Central memory CD8-positive, alpha-beta T cell (primary cell): ENCODE measurements at regions not wholly inside any gene's neighbourhood (a gene's known extent, or its start where the extent isn't known, plus 50 kb on each side); places are given as distances from the start of the nearest gene placed in this dataset.
"Not testable (repeated sequence)": the region's sequence is repeated elsewhere in the genome, so short reads cannot be mapped to it uniquely, and the experiment has no call there.

Experiments used
- ATAC-seq: fragments of 150-1000 bp; cut with Tn5 transposase; replicated peaks from 2 replicates; pipeline ENCODE4 v1.10.0; 2022; ENCODE audit warnings: mild to moderate bottlenecking, moderate FRiP score, moderate number of reproducible peaks; ENCODE audit not compliant: poor library complexity, severe bottlenecking; ENCODE audit errors: extremely low read depth
- DNase-seq, 2 donors: peaks; one replicate each; pipeline ENCODE4 v3.0.0; 2021; ENCODE audit warnings: low spot score in 2 of 2
- H3K27ac Mint-ChIP-seq: one replicate; pipeline ENCODE4 v1.8.0; 2022; ENCODE audit warnings: low read depth, mild to moderate bottlenecking, moderate library complexity, mixed read lengths
- H3K27me3 Mint-ChIP-seq: one replicate; pipeline ENCODE4 v1.8.0; 2022; ENCODE audit warnings: mixed read lengths
- H3K36me3 Mint-ChIP-seq: one replicate; pipeline ENCODE4 v1.8.0; 2022; ENCODE audit warnings: mild to moderate bottlenecking, moderate library complexity, mixed read lengths; ENCODE audit not compliant: insufficient read depth
- H3K4me1 Mint-ChIP-seq: one replicate; pipeline ENCODE4 v1.8.0; 2022; ENCODE audit warnings: mixed read lengths
- H3K4me3 Mint-ChIP-seq: one replicate; pipeline ENCODE4 v1.8.0; 2022; ENCODE audit warnings: mild to moderate bottlenecking, moderate library complexity, mixed read lengths
- H3K9me3 Mint-ChIP-seq: one replicate; pipeline ENCODE4 v1.8.0; 2022; ENCODE audit warnings: mixed read lengths

DNA sequence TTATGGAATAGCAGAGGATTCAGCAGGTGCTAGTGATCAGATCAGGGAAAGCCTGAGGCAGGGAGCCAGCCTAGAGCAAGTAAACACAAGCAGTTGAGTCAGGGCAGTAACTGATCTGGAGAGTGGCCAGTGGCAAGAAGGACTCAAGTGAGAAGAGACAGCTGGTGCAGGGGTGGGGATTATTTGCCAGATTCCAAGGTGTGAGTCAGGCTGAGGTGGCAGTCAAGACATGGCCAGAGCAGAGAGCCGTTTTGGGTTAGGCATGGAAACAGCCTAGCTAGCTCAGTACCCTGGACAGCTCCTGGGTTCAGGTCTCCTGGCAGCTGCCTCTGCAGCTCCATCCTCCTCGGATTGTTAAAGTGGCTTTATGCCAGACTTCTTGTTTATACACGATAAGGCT, 281.9 kb upstream of the ONECUT1 start:
- DNase-seq (no peak), ATAC-seq (no peak)
- H3K4me3 Mint-ChIP-seq = no peak overlapping the region
- H3K27me3 Mint-ChIP-seq = no peaks in the 10 kb centered on the region
- peaks cover 8% of the 10 kb centered on the region for H3K9me3 Mint-ChIP-seq
- peaks cover 2% of the 10 kb centered on the region for H3K36me3 Mint-ChIP-seq
- no peak overlapping the region for H3K27ac Mint-ChIP-seq
- H3K4me1 Mint-ChIP-seq = no peaks in the 10 kb centered on the region

GRCh38 chr15:53068636-53069035, 278.5 kb upstream of the ONECUT1 start:
- no peak overlapping the region for H3K27ac Mint-ChIP-seq
- ATAC-seq (no peak), DNase-seq (no peak)
- H3K4me1 Mint-ChIP-seq = no peaks in the 10 kb centered on the region
- peaks cover 8% of the 10 kb centered on the region for H3K9me3 Mint-ChIP-seq
- H3K4me3 Mint-ChIP-seq = no peak overlapping the region
- H3K36me3 Mint-ChIP-seq = peaks cover 5% of the 10 kb centered on the region
- H3K27me3 Mint-ChIP-seq = no peaks in the 10 kb centered on the region

DNA sequence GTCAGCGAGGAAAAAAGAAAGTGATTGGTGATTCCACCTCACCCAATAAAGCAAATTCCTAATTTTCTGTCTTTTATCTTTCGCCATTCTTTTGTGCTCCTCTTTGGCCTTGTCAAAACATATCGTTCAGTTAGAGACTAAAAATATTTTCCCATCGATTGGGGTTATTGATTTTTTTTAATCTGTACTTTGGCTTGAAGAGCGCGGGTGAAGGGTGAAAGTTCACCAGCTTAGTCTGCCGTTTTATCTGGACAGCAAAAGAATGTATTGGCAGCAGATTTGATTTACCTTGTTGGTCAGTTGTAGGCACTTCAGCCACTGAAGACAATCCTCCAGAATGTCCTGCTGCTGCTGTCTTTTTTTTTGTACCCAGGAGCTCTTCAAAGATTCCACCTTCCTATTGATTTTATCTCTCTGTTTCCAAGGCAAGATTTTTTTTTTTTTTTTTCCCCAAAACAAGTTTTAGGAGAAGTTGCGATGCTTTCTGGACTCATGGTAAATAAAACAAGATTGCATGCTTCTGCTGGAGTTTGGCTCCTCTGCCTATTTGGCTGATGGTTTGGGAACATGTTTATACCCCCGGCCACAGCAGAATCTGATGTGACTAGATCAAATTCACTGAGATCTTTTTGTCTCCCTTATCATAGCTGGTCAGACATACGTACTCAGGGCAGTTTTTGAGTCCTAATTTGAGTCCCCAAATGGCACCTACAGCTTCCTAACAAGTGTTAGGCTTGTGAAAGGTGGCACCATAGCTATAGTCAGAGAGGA, 269.3 kb upstream of the ONECUT1 start:
- DNase-seq (no peak), ATAC-seq (no peak)
- H3K36me3 Mint-ChIP-seq = peaks cover under 1% of the 10 kb centered on the region
- H3K27ac Mint-ChIP-seq = no peak overlapping the region
- H3K27me3 Mint-ChIP-seq = no peaks in the 10 kb centered on the region
- no peaks in the 10 kb centered on the region for H3K4me1 Mint-ChIP-seq
- peaks cover 18% of the 10 kb centered on the region for H3K9me3 Mint-ChIP-seq
- H3K4me3 Mint-ChIP-seq = no peak overlapping the region

DNA sequence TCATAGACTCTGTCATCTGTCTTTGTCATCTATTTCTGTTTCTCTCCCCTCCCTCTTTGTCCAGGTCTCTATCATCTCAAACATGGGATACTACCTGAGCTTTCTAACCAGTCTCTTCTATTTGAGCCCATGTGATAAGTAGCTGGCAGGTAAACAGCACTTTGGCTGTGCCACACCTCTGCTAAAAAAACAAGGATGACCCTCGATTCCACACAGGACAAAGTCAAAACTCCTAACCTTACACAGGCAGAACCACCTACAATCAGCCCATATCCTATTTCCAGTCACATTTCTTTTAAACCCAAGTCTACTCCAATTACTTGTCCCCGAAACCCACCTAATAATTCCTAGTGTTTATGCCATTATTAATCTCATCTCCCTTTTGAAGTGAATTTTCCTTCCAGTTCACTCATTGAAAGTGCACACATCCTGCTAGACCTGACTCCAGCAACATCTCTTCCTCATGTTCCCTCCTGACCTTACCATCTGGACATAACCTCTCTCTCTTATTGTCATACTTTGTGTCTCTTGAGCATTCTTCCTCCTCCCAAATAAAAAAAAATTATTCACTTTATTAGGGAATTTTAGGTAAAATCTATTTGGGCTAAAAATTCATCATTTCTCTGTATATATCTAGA, 256.1 kb upstream of the ONECUT1 start:
- no peaks in the 10 kb centered on the region for H3K36me3 Mint-ChIP-seq
- H3K9me3 Mint-ChIP-seq = peaks cover 12% of the 10 kb centered on the region
- no peaks in the 10 kb centered on the region for H3K4me1 Mint-ChIP-seq
- H3K27ac Mint-ChIP-seq = no peak overlapping the region
- peaks cover 10% of the 10 kb centered on the region for H3K27me3 Mint-ChIP-seq
- H3K4me3 Mint-ChIP-seq = no peak overlapping the region
- DNase-seq (no peak), ATAC-seq (no peak)

- H3K4me1 Mint-ChIP-seq = no peaks in the 10 kb centered on the region
These were observed 248.5 kb upstream of the ONECUT1 start for GRCh38 chr15:53038655-53038941.

GRCh38 chr15:53037904-53038654, 247.9 kb upstream of the ONECUT1 start:
- no peaks in the 10 kb centered on the region for H3K9me3 Mint-ChIP-seq
- ATAC-seq = no peak
- no peaks in the 10 kb centered on the region for H3K36me3 Mint-ChIP-seq
- DNase-seq = no peak
- no peak overlapping the region for H3K4me3 Mint-ChIP-seq
- H3K27me3 Mint-ChIP-seq = peaks cover 16% of the 10 kb centered on the region
- no peaks in the 10 kb centered on the region for H3K4me1 Mint-ChIP-seq
- no peak overlapping the region for H3K27ac Mint-ChIP-seq

More at GRCh38 chr15:53038655-53038941, 248.5 kb upstream of the ONECUT1 start:
- ATAC-seq = no peak
- Mint-ChIP-seq H3K4me3 (no peak overlapping the region), H3K9me3 (no peaks in the 10 kb centered on the region), H3K36me3 (no peaks in the 10 kb centered on the region), H3K27ac (no peak overlapping the region), H3K27me3 (peaks cover 16% of the 10 kb centered on the region)
- DNase-seq = no peak

GRCh38 chr15:53036641-53037040, 246.5 kb upstream of the ONECUT1 start:
- no peaks in the 10 kb centered on the region for H3K9me3 Mint-ChIP-seq
- DNase-seq (no peak), ATAC-seq (no peak)
- peaks cover 16% of the 10 kb centered on the region for H3K27me3 Mint-ChIP-seq
- H3K36me3 Mint-ChIP-seq = no peaks in the 10 kb centered on the region
- no peaks in the 10 kb centered on the region for H3K4me1 Mint-ChIP-seq
- H3K27ac Mint-ChIP-seq = no peak overlapping the region
- H3K4me3 Mint-ChIP-seq = no peak overlapping the region

DNA sequence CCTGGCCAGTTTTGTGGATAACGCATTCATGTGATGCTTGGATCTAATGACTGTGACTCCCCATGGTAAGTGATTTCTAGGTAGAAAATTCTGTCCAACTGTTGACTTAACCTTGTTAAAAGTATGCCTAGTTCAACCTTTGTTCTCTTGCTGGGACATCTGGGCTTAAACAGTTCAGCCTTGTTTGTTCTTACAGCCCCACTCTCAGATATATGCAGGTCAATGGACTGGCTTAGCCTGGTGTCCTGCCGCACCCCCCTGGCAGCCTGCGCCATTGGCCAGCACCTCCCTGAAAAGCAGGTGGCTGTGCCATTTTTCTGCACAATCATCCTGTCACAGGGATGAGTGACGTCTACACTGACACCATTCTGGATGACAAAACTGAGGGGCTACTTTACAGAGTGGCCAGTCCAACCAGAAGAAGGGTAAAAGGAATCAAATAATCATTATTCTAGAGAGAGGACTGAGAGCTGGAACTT, 244.7 kb upstream of the ONECUT1 start:
- DNase-seq (no peak), ATAC-seq (no peak)
- H3K36me3 Mint-ChIP-seq = no peaks in the 10 kb centered on the region
- H3K27ac Mint-ChIP-seq = no peak overlapping the region
- H3K9me3 Mint-ChIP-seq = peaks cover 4% of the 10 kb centered on the region
- H3K4me3 Mint-ChIP-seq = no peak overlapping the region
- no peaks in the 10 kb centered on the region for H3K4me1 Mint-ChIP-seq
- peaks cover 23% of the 10 kb centered on the region for H3K27me3 Mint-ChIP-seq

DNA sequence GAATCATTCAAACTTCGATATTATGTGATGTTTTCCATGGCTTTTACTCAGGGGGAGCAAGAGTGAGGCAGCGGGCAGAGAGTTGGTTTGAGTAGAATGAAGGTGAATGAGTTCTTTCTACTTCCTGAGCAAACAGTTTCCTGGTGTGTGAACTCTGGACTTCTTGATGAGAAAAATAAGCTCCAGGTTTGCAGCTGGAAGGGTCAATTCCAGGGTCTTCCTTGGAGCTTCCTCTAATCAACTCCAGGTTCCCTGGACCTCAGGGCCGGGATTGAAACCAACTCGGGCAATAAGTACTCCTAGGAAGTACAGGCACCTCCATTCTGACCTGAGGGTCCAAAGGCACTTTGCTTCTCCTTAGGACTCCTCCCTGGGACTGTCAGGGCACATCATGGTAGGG, 243.6 kb upstream of the ONECUT1 start:
- no peaks in the 10 kb centered on the region for H3K36me3 Mint-ChIP-seq
- peaks cover 25% of the 10 kb centered on the region for H3K27me3 Mint-ChIP-seq
- no peak overlapping the region for H3K27ac Mint-ChIP-seq
- H3K9me3 Mint-ChIP-seq = peaks cover 7% of the 10 kb centered on the region
- no peak overlapping the region for H3K4me3 Mint-ChIP-seq
- DNase-seq (no peak), ATAC-seq (no peak)
- no peaks in the 10 kb centered on the region for H3K4me1 Mint-ChIP-seq

DNA sequence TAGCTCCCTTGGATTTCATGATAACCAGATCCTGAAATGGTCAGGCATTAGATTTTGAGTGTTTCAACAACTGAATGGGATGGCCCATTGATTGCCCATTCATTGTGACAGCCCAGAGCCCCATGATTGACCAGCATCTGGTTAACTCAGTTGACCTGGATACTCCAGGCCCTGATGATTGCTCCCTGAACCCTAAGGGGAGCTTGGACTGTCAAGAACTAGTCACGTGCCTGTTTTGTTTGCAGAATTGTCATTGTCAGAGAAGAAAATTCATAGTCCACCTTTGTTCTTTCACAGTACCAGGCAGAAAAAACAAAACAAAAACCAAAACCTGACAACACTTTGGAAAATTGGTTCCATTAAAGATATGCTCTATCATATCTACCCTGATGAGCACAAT, 241.3 kb upstream of the ONECUT1 start:
- ATAC-seq = no peak
- H3K36me3 Mint-ChIP-seq = no peaks in the 10 kb centered on the region
- no peak for DNase-seq
- peaks cover 12% of the 10 kb centered on the region for H3K9me3 Mint-ChIP-seq
- H3K27ac Mint-ChIP-seq = no peak overlapping the region
- H3K4me1 Mint-ChIP-seq = no peaks in the 10 kb centered on the region
- H3K4me3 Mint-ChIP-seq = no peak overlapping the region
- H3K27me3 Mint-ChIP-seq = peaks cover 9% of the 10 kb centered on the region

GRCh38 chr15:53022788-53023187, 232.7 kb upstream of the ONECUT1 start:
- DNase-seq (no peak), ATAC-seq (no peak)
- Mint-ChIP-seq H3K9me3 (peaks cover 9% of the 10 kb centered on the region), H3K4me3 (no peak overlapping the region), H3K36me3 (no peaks in the 10 kb centered on the region), H3K4me1 (no peaks in the 10 kb centered on the region), H3K27ac (no peak overlapping the region), H3K27me3 (no peaks in the 10 kb centered on the region)

DNA sequence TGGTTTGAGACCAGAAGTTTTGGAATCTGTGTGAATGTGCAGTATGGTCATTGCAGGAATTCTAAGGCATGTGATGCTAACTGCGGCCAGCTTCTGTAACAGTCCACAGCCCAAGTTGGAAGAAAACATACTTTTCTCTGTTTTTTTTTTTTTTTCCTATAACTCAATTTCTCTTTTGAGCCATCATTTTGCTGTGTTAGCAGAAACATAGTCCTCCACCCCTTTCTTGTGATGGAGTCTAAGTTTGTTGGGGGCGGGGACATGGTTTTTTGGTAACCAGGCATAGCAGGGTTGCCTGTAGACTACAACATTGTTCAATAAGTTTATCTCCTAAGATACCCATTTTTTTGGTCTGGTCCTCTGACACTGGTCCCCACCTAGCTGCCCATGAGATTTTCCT, 223.2 kb upstream of the ONECUT1 start:
- ATAC-seq (no peak), DNase-seq (no peak)
- Mint-ChIP-seq H3K27ac (no peak overlapping the region), H3K36me3 (no peaks in the 10 kb centered on the region), H3K4me1 (no peaks in the 10 kb centered on the region), H3K27me3 (no peaks in the 10 kb centered on the region), H3K9me3 (peaks cover 17% of the 10 kb centered on the region), H3K4me3 (no peak overlapping the region)

DNA sequence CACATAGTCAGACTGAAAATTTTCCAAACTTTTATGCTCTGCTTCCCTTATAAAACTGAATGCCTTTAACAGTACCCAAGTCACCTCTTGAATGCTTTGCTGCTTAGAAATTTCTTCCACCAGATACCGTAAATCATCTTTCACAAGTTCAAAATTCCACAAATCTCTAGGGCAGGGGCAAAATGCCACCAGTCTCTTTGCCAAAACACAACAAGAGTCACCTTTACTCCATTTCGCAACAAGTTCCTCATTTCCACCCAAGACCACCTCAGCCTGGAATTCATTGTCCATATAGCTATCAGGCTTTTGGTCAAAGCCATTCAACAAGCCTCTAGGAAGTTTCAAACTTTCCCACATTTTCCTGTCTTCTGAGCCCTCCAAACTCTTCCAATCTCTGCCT, 221.6 kb upstream of the ONECUT1 start:
- not testable (repeated sequence) for H3K27ac Mint-ChIP-seq, H3K4me3 Mint-ChIP-seq, DNase-seq, H3K36me3 Mint-ChIP-seq, H3K27me3 Mint-ChIP-seq, ATAC-seq, H3K4me1 Mint-ChIP-seq
- peaks cover 17% of the 10 kb centered on the region for H3K9me3 Mint-ChIP-seq
